HCT116 (cell line): ENCODE measurements at regions not wholly inside any gene's neighbourhood (a gene's known extent, or its start where the extent isn't known, plus 50 kb on each side); places are given as distances from the start of the nearest gene placed in this dataset.

Experiments
- EGR1 ChIP-seq: IDR thresholded peaks from 2 replicates; pipeline ENCODE4 v1.6.1; 2012; ENCODE audit warnings: low read depth
- EZH2 ChIP-seq: fragments of 200-600 bp; sonication (generic); IDR thresholded peaks from 2 replicates; pipeline ENCODE4 v1.6.1; 2017; ENCODE audit warnings: antibody characterized with exemption, mixed run types
- EZH2phosphoT487 ChIP-seq: fragments of 200-600 bp; IDR thresholded peaks from 2 replicates; pipeline ENCODE4 v1.6.1; 2018; ENCODE audit warnings: antibody characterized with exemption, borderline replicate concordance
- POLR2A ChIP-seq: IDR thresholded peaks from 2 replicates; pipeline ENCODE4 v1.7.0; 2011; ENCODE audit warnings: borderline replicate concordance; ENCODE audit not compliant: insufficient read depth, insufficient read length; ENCODE audit errors: extremely low read depth
- POLR2AphosphoS5 ChIP-seq: IDR thresholded peaks from 2 replicates; pipeline ENCODE4 v1.6.1; 2011; ENCODE audit warnings: mild to moderate bottlenecking, low read depth, low read length, moderate library complexity
- RAD21 ChIP-seq: IDR thresholded peaks from 2 replicates; pipeline ENCODE4 v1.6.1; 2012; ENCODE audit warnings: low read depth, mild to moderate bottlenecking
- SIN3A ChIP-seq: IDR thresholded peaks from 2 replicates; pipeline ENCODE4 v1.6.1; 2012; ENCODE audit warnings: low read depth
- ZNF274 ChIP-seq: fragments of 200-500 bp; sonication (Bioruptor generic); IDR thresholded peaks from 2 replicates; pipeline ENCODE4 v1.6.1; 2014; ENCODE audit warnings: mild to moderate bottlenecking, low read depth, low read length, inconsistent platforms
- TF ChIP-seq, protein P1 (sequence below), 3 experiments: fragments of 200-600 bp in 1 of 3; sonication (generic) in 1 of 3; IDR thresholded peaks in 2 of 3; conservative IDR thresholded peaks in 1 of 3; 2 replicates each; pipeline ENCODE4 v1.5.1; 2012 to 2017; ENCODE audit warnings: low read depth in 2 of 3, low read length in 2 of 3, antibody characterized with exemption in 1 of 3, borderline replicate concordance in 1 of 3, control low read depth in 1 of 3, mild to moderate bottlenecking in 1 of 3, mixed read lengths in 1 of 3, mixed run types in 1 of 3, moderate library complexity in 1 of 3; ENCODE audit not compliant: insufficient read depth in 1 of 3
- TF ChIP-seq, protein P2 (sequence below): IDR thresholded peaks from 2 replicates; pipeline ENCODE4 v1.6.1; 2012
- TF ChIP-seq, protein P3 (sequence below): IDR thresholded peaks from 2 replicates; pipeline ENCODE4 v1.6.1; 2012; ENCODE audit warnings: low read depth

DNA sequence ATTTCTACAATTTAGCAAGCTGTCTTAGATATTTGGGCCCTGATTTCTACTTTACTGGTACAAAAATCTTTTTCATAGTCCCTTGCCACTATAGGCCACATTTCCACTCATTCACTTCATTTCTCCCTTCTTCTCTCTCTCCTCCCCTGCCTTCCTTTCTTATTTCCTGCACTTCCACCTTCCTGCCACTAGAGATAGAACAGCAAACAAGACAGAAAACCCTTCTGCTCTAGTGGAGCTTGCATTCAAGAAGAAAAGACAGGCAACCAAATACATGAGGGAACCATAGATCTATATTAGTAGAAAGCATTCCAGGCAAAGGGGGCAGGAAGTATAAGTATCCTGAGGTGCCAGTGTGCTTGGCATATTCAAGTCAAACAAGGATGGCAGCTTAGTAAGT is 623.5 kb downstream of the FLRT2 start:
- TF ChIP-seq EZH2phosphoT487 (no peak), RAD21 (no peak), POLR2A (no peak), POLR2AphosphoS5 (no peak), ZNF274 (no peak), EGR1 (no peak), EZH2 (no peak), SIN3A (no peak)
- TF ChIP-seq, protein P1, sequence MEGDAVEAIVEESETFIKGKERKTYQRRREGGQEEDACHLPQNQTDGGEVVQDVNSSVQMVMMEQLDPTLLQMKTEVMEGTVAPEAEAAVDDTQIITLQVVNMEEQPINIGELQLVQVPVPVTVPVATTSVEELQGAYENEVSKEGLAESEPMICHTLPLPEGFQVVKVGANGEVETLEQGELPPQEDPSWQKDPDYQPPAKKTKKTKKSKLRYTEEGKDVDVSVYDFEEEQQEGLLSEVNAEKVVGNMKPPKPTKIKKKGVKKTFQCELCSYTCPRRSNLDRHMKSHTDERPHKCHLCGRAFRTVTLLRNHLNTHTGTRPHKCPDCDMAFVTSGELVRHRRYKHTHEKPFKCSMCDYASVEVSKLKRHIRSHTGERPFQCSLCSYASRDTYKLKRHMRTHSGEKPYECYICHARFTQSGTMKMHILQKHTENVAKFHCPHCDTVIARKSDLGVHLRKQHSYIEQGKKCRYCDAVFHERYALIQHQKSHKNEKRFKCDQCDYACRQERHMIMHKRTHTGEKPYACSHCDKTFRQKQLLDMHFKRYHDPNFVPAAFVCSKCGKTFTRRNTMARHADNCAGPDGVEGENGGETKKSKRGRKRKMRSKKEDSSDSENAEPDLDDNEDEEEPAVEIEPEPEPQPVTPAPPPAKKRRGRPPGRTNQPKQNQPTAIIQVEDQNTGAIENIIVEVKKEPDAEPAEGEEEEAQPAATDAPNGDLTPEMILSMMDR (IDR thresholded peaks at IDR 0.05 in 2 of 3, conservative IDR thresholded peaks at IDR 0.05 in 1 of 3; ENCODE audit: borderline replicate concordance in 1 of 3, insufficient read depth in 1 of 3, low read depth in 2 of 3, low read length in 2 of 3), result no peak
- TF ChIP-seq, protein P2, sequence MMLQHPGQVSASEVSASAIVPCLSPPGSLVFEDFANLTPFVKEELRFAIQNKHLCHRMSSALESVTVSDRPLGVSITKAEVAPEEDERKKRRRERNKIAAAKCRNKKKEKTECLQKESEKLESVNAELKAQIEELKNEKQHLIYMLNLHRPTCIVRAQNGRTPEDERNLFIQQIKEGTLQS, result no peak
- TF ChIP-seq, protein P3, sequence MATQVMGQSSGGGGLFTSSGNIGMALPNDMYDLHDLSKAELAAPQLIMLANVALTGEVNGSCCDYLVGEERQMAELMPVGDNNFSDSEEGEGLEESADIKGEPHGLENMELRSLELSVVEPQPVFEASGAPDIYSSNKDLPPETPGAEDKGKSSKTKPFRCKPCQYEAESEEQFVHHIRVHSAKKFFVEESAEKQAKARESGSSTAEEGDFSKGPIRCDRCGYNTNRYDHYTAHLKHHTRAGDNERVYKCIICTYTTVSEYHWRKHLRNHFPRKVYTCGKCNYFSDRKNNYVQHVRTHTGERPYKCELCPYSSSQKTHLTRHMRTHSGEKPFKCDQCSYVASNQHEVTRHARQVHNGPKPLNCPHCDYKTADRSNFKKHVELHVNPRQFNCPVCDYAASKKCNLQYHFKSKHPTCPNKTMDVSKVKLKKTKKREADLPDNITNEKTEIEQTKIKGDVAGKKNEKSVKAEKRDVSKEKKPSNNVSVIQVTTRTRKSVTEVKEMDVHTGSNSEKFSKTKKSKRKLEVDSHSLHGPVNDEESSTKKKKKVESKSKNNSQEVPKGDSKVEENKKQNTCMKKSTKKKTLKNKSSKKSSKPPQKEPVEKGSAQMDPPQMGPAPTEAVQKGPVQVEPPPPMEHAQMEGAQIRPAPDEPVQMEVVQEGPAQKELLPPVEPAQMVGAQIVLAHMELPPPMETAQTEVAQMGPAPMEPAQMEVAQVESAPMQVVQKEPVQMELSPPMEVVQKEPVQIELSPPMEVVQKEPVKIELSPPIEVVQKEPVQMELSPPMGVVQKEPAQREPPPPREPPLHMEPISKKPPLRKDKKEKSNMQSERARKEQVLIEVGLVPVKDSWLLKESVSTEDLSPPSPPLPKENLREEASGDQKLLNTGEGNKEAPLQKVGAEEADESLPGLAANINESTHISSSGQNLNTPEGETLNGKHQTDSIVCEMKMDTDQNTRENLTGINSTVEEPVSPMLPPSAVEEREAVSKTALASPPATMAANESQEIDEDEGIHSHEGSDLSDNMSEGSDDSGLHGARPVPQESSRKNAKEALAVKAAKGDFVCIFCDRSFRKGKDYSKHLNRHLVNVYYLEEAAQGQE, result no peak
